K562 (cell line): ENCODE measurements at regions not wholly inside any gene's neighbourhood (a gene's known extent, or its start where the extent isn't known, plus 50 kb on each side); places are given as distances from the start of the nearest gene placed in this dataset.

Experiments used
- ATAC-seq: fragments of 200-7000 bp; cut with Tn5 transposase; 3 replicates; pipeline ENCODE4 v1.9.1; 2020; ENCODE audit warnings: moderate library complexity
- BruUV-seq: library from RNA; stranded (reverse); fragments of 400-500 nt; replicated peaks from 2 replicates; lab custom pipeline; 2021; lab: Mats Ljungman, UMichigan
- CTCF ChIA-PET: fragments of 300-600 bp; formaldehyde crosslinking; extraction: SDS; loops from one replicate; lab custom pipeline; 2021; ENCODE audit warnings: low intra/inter-chr PET ratio; lab: Yijun Ruan, JAX
- POLR2A ChIA-PET: fragments of 300-600, 350-650 bp; sonication (Branson Sonifier 250); formaldehyde crosslinking; extraction: SDS; loops from one replicate; lab custom pipeline; 2021; ENCODE audit warnings: antibody characterized with exemption, inconsistent platforms; lab: Yijun Ruan, JAX
- DNase-seq, 4 experiments: peaks; one replicate each; pipeline versions ENCODE4 v3.0.0 to v3.0.0-alpha.2; 2011 to 2018; ENCODE audit warnings: low spot score in 3 of 4, mixed read lengths in 3 of 4; ENCODE audit errors: extremely low read depth in 1 of 4
- FAIRE-seq: peaks from 2 replicates; lab custom pipeline; 2011; peaks lifted over from hg19 to GRCh38; lab: Jason Lieb, UNC
- H2AFZ ChIP-seq: 2 replicates; pipeline ENCODE4 v1.6.0; 2011; ENCODE audit warnings: low read depth, low read length, control low read depth, inconsistent platforms
- H3K27ac ChIP-seq: fragments of 200-600 bp; 3 replicates; pipeline ENCODE4 v1.8.0; 2011; ENCODE audit warnings: low read depth, mild to moderate bottlenecking, control low read depth, inconsistent platforms, low read length, moderate library complexity, mixed read lengths; ENCODE audit errors: extremely low read depth
- H3K27me3 ChIP-seq, 2 experiments: fragments of 300-600 bp in 1 of 2; 2 replicates in 1 of 2; 3 replicates in 1 of 2; pipeline versions ENCODE4 v1.6.0 to v1.8.0; 2011; ENCODE audit warnings: inconsistent platforms in 2 of 2, low read length in 2 of 2, mild to moderate bottlenecking in 1 of 2, mixed read lengths in 1 of 2, moderate library complexity in 1 of 2; ENCODE audit not compliant: control insufficient read depth in 2 of 2, insufficient read depth in 2 of 2
- H3K36me3 ChIP-seq: fragments of 300-600 bp; 3 replicates; pipeline ENCODE4 v1.8.0; 2011; ENCODE audit warnings: mild to moderate bottlenecking, low read length, inconsistent platforms; ENCODE audit not compliant: control insufficient read depth, insufficient read depth
- H3K4me1 ChIP-seq, 2 experiments: fragments of 200-600 bp in 1 of 2; replicated peaks in 1 of 2; 2 replicates in 1 of 2; 3 replicates in 1 of 2; pipeline versions ENCODE4 v1.5.1 to v1.8.0; 2011; ENCODE audit warnings: inconsistent platforms in 2 of 2, low read length in 2 of 2, mild to moderate bottlenecking in 1 of 2, mixed read lengths in 1 of 2, moderate library complexity in 1 of 2; ENCODE audit not compliant: control insufficient read depth in 2 of 2, insufficient read depth in 2 of 2
- H3K4me2 ChIP-seq: 2 replicates; pipeline ENCODE4 v1.6.1; 2011; ENCODE audit warnings: low read length, control low read depth, inconsistent platforms, mixed read lengths; ENCODE audit not compliant: insufficient read depth
- H3K4me3 ChIP-seq: fragments of 200-600 bp; sonication (generic), shearing (Covaris generic); 2 replicates; pipeline ENCODE4 v1.5.1; 2016; ENCODE audit warnings: control low read depth, inconsistent platforms
- H3K79me2 ChIP-seq: fragments of 200-600 bp; 3 replicates; pipeline ENCODE4 v1.8.0; 2011; ENCODE audit warnings: low read length, inconsistent platforms; ENCODE audit not compliant: control insufficient read depth, insufficient read depth
- H3K9ac ChIP-seq, 2 experiments: 2 replicates each; pipeline versions ENCODE4 v1.6.0 to v1.6.1; 2011; ENCODE audit warnings: low read depth in 2 of 2, low read length in 2 of 2, control low read depth in 1 of 2, inconsistent platforms in 1 of 2, mild to moderate bottlenecking in 1 of 2, mixed read lengths in 1 of 2; ENCODE audit not compliant: insufficient read depth in 1 of 2
- H3K9me1 ChIP-seq: one replicate; pipeline ENCODE4 v1.6.0; 2011; ENCODE audit warnings: inconsistent platforms, mild to moderate bottlenecking, low read length, moderate library complexity; ENCODE audit not compliant: control insufficient read depth, insufficient read depth
- H3K9me3 ChIP-seq: replicated peaks from 2 replicates; pipeline ENCODE4 v1.5.1; 2011; ENCODE audit warnings: low read depth, low read length, inconsistent platforms; ENCODE audit not compliant: control insufficient read depth, insufficient read depth
- H4K20me1 ChIP-seq: replicated peaks from 2 replicates; pipeline ENCODE4 v1.6.1; 2011; ENCODE audit warnings: low read length, inconsistent platforms, mixed read lengths; ENCODE audit not compliant: control insufficient read depth, insufficient read depth
- CBX5 ChIP-seq: IDR thresholded peaks from 2 replicates; pipeline ENCODE4 v1.6.1; 2014; ENCODE audit warnings: low read depth, borderline replicate concordance
- DIDO1 ChIP-seq: fragments of 450-650 bp; IDR thresholded peaks from 2 replicates; pipeline ENCODE4 v1.6.1; 2016; ENCODE audit warnings: low read depth, missing biosample characterization, missing genetic modification characterization
- ERF ChIP-seq: fragments of 450-650 bp; formaldehyde crosslinking; IDR thresholded peaks from 2 replicates; pipeline ENCODE4 v1.4.0; 2020; ENCODE audit warnings: mild to moderate bottlenecking, mixed read lengths
- GTF2A2 ChIP-seq: IDR thresholded peaks from 2 replicates; pipeline ENCODE4 v1.6.1; 2016; ENCODE audit warnings: mild to moderate bottlenecking, missing genetic modification characterization, missing compliant biosample characterization
- HIVEP1 ChIP-seq: fragments of 250-450 bp; sonication (Bioruptor Pico); IDR thresholded peaks from 2 replicates; pipeline ENCODE4 v1.4.0; 2020; ENCODE audit warnings: mild to moderate bottlenecking
- MNT ChIP-seq, 2 experiments: fragments of 450-650 bp; conservative IDR thresholded peaks; 2 replicates each; pipeline ENCODE4 v1.6.1; 2017; ENCODE audit warnings: mild to moderate bottlenecking in 2 of 2, moderate library complexity in 2 of 2
- TRIM24 ChIP-seq, 2 experiments: fragments of 450-650 bp; IDR thresholded peaks; 2 replicates each; pipeline ENCODE4 v1.6.1; 2016
- in situ Hi-C: fragments of 300-500 bp; cut with MboI; formaldehyde crosslinking; loops from 4 replicates; pipeline ENCODE4 v1.15.0; 2018; ENCODE audit warnings: inconsistent platforms, mixed read lengths
- intact Hi-C: fragments of 100-400 bp; cut with micrococcal nuclease; formaldehyde crosslinking; loops from 2 replicates; pipeline ENCODE4 v1.14.2; 2022
- TF ChIP-seq, protein P1 (sequence below): fragments of 450-650 bp; IDR thresholded peaks from 2 replicates; pipeline ENCODE4 v1.7.0; 2016; ENCODE audit warnings: borderline replicate concordance
- TF ChIP-seq, protein P2 (sequence below): fragments of 450-650 bp; IDR thresholded peaks from 2 replicates; pipeline ENCODE4 v1.6.1; 2018; ENCODE audit warnings: mild to moderate bottlenecking, low read depth; ENCODE audit not compliant: partially characterized antibody
- TF ChIP-seq, protein P3 (sequence below), 2 experiments: fragments of 450-650 bp; IDR thresholded peaks; 2 replicates each; pipeline ENCODE4 v1.6.1; 2016

DNA sequence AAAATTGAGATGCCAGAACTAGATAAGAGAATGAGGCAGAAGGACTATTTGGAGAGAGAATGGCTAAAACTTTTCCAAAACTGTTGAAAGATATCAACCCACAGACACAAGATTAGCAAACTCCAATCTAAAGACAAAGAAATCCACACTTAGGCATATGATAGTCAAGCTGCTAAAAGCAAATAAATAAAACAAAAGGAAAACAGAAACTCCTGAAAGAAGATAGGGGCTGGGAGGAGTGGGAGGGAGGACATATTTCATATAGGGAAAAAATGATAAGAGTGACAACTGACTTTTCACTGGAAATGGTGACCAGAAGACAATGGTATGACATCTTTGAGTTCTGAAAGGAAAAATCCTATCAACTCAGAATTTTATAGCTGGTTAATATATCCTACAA lies 105.4 kb upstream of the ADO start:
- FAIRE-seq (no peak), DNase-seq (no peak), ATAC-seq (no peak)
- no TSS peak for BruUV-seq
- intact Hi-C loops = no loop called here
- Histone ChIP-seq H3K9me1 (no peaks in the 10 kb centered on the region), H3K4me3 (no peak overlapping the region), H3K9me3 (no peaks in the 10 kb centered on the region), H3K79me2 (no peaks in the 10 kb centered on the region), H4K20me1 (no peaks in the 10 kb centered on the region), H3K36me3 (no peaks in the 10 kb centered on the region), H3K4me1 (no peaks in the 10 kb centered on the region), H3K27me3 (no peaks in the 10 kb centered on the region), H3K27ac (no peak overlapping the region), H3K4me2 (no peak overlapping the region), H3K9ac (no peak overlapping the region), H2AFZ (no peak overlapping the region)
- in situ Hi-C loops = no loop called here
- ChIA-PET POLR2A (no interaction called here), CTCF (no interaction called here)
- TF ChIP-seq, protein P1, sequence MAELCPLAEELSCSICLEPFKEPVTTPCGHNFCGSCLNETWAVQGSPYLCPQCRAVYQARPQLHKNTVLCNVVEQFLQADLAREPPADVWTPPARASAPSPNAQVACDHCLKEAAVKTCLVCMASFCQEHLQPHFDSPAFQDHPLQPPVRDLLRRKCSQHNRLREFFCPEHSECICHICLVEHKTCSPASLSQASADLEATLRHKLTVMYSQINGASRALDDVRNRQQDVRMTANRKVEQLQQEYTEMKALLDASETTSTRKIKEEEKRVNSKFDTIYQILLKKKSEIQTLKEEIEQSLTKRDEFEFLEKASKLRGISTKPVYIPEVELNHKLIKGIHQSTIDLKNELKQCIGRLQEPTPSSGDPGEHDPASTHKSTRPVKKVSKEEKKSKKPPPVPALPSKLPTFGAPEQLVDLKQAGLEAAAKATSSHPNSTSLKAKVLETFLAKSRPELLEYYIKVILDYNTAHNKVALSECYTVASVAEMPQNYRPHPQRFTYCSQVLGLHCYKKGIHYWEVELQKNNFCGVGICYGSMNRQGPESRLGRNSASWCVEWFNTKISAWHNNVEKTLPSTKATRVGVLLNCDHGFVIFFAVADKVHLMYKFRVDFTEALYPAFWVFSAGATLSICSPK = no peak
- TF ChIP-seq, protein P2, sequence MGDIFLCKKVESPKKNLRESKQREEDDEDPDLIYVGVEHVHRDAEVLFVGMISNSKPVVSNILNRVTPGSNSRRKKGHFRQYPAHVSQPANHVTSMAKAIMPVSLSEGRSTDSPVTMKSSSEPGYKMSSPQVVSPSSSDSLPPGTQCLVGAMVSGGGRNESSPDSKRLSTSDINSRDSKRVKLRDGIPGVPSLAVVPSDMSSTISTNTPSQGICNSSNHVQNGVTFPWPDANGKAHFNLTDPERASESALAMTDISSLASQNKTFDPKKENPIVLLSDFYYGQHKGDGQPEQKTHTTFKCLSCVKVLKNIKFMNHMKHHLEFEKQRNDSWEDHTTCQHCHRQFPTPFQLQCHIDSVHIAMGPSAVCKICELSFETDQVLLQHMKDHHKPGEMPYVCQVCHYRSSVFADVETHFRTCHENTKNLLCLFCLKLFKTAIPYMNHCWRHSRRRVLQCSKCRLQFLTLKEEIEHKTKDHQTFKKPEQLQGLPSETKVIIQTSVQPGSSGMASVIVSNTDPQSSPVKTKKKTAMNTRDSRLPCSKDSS = peak; percentile 99
- TF ChIP-seq DIDO1 (tag) (no peak), MNT (conservative IDR thresholded peaks at IDR 0.05) (no peak), GTF2A2 (tag) (no peak), HIVEP1 (CRISPR knock-in tag) (no peak), ERF (CRISPR knock-in tag) (no peak), CBX5 (peak; percentile 75; the same call in 1 of the 2 replicates), TRIM24 (IDR thresholded peaks at IDR 0.05) (peak in 1 of 2 experiments; percentile 76; a peak in 2 of 4 replicates)
- TF ChIP-seq, protein P3, sequence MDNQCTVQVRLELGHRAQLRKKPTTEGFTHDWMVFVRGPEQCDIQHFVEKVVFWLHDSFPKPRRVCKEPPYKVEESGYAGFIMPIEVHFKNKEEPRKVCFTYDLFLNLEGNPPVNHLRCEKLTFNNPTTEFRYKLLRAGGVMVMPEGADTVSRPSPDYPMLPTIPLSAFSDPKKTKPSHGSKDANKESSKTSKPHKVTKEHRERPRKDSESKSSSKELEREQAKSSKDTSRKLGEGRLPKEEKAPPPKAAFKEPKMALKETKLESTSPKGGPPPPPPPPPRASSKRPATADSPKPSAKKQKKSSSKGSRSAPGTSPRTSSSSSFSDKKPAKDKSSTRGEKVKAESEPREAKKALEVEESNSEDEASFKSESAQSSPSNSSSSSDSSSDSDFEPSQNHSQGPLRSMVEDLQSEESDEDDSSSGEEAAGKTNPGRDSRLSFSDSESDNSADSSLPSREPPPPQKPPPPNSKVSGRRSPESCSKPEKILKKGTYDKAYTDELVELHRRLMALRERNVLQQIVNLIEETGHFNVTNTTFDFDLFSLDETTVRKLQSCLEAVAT (IDR thresholded peaks at IDR 0.05) = 0 out of 4 replicates have a peak, but pooled peaks of 1 of the 2 experiments have one; percentile 42
